ENCODE measurements at regions not wholly inside any gene's neighbourhood (a gene's known extent, or its start where the extent isn't known, plus 50 kb on each side); places are given as distances from the start of the nearest gene placed in this dataset.

- no peak for TF ChIP-seq CTCF (IDR thresholded peaks at IDR 0.05)
- TF ChIP-seq POLR2A (IDR thresholded peaks at IDR 0.05), result no peak
Observed at GRCh38 chr18:74005320-74006109, 142.1 kb downstream of the FBXO15 start.
